ENCODE measurements at regions not wholly inside any gene's neighbourhood (a gene's known extent, or its start where the extent isn't known, plus 50 kb on each side); places are given as distances from the start of the nearest gene placed in this dataset.

DNA sequence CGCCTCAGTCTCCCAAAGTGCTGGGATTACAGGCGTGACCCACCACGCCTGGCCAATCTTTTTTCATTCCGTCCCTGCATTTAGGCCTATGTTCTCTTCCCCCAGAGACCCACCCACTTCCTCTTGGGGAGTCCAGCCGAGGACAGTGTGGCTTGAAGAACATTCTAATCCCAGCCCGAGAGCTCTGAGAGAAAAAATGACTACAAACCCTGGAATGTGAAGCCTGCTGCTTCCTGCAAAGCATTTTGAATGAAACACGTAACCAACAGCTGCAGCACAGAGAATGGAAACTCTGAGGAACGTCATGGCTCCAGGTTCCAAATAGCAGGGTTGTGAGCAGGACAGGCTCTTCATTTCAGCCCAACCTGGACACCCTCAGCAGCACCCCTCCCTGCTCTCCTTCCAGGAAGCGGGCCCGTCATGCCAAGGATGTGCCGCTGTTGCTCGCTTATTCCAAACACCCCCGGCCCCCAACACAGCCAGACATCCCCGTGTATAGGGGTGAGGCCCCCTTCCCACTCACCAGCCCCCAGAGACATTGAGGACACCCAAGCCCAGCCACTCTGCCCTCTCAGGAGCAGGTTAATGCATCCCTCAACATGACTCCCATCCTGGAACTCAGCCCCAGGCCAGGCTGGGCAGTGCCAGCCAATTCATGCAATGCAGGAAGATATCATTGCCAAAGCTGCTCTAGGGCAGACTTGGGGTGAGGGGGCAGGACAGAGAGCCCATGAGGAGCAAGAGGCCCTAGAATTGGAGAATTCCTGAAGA lies 139.8 kb downstream of the ZFP36L2 start:
- TF ChIP-seq, protein P1, sequence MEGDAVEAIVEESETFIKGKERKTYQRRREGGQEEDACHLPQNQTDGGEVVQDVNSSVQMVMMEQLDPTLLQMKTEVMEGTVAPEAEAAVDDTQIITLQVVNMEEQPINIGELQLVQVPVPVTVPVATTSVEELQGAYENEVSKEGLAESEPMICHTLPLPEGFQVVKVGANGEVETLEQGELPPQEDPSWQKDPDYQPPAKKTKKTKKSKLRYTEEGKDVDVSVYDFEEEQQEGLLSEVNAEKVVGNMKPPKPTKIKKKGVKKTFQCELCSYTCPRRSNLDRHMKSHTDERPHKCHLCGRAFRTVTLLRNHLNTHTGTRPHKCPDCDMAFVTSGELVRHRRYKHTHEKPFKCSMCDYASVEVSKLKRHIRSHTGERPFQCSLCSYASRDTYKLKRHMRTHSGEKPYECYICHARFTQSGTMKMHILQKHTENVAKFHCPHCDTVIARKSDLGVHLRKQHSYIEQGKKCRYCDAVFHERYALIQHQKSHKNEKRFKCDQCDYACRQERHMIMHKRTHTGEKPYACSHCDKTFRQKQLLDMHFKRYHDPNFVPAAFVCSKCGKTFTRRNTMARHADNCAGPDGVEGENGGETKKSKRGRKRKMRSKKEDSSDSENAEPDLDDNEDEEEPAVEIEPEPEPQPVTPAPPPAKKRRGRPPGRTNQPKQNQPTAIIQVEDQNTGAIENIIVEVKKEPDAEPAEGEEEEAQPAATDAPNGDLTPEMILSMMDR (IDR thresholded peaks at IDR 0.05; ENCODE audit: low read depth, low read length) = no peak
- TF ChIP-seq EZH2phosphoT487 (IDR thresholded peaks at IDR 0.05; ENCODE audit: low read depth) = no peak
- peaks cover 4% of the 10 kb centered on the region; the same call in 1 of the 2 replicates for H3K9me3 ChIP-seq (ENCODE audit: insufficient read depth, low read length)
- peaks cover 3% of the 10 kb centered on the region; the same call in 1 of the 2 replicates for H3K27me3 ChIP-seq (ENCODE audit: low read depth, low read length)
- no peaks in the 10 kb centered on the region for H3K36me3 ChIP-seq (replicated peaks; ENCODE audit: low read depth, low read length)
- no peaks in the 10 kb centered on the region for H4K20me1 ChIP-seq (ENCODE audit: insufficient read depth, low read length)
- no peak overlapping the region for H3K4me2 ChIP-seq (ENCODE audit: low read length)
- H3K4me1 ChIP-seq (ENCODE audit: low read length) = peaks cover 5% of the 10 kb centered on the region; the same call in 1 of the 2 replicates
- H3K79me2 ChIP-seq (ENCODE audit: low read length) = no peaks in the 10 kb centered on the region
- no peak overlapping the region for H2AFZ ChIP-seq (ENCODE audit: low read depth, low read length)
- H3K27ac ChIP-seq (ENCODE audit: low read length) = no peak overlapping the region
- no peak overlapping the region for H3K9ac ChIP-seq (ENCODE audit: low read length)
- no peak overlapping the region for H3K4me3 ChIP-seq (ENCODE audit: low read length)

DNA sequence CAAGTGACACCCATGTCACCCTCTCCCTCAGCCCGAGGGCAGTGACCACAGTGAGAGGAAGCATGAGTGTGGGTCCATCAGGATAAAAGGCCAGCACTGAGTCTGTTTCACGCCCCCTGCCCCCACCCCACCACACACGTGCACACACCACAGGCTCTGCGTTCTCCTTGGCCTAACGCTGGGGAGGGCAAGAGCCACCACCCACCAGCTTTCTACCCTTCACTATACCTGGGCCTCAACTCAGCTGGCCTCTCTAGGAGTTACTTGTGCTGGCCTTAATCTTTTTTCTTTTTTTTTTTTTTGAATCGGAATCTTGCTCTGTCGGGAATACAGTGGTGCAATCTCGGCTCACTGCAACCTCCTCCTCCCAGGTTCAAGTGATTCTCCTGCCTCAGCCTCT lies 140.5 kb downstream of the ZFP36L2 start:
- peaks cover 5% of the 10 kb centered on the region; the same call in 1 of the 2 replicates for H3K4me1 ChIP-seq (ENCODE audit: low read length)
- no peak overlapping the region for H3K4me2 ChIP-seq (ENCODE audit: low read length)
- no peaks in the 10 kb centered on the region for H4K20me1 ChIP-seq (ENCODE audit: insufficient read depth, low read length)
- TF ChIP-seq, protein P1 (IDR thresholded peaks at IDR 0.05; ENCODE audit: low read depth, low read length) = no peak
- no peak for TF ChIP-seq EZH2phosphoT487 (IDR thresholded peaks at IDR 0.05; ENCODE audit: low read depth)
- H3K79me2 ChIP-seq (ENCODE audit: low read length) = no peaks in the 10 kb centered on the region
- H3K27me3 ChIP-seq (ENCODE audit: low read depth, low read length) = peaks cover 3% of the 10 kb centered on the region; the same call in 1 of the 2 replicates
- no peaks in the 10 kb centered on the region for H3K36me3 ChIP-seq (replicated peaks; ENCODE audit: low read depth, low read length)
- H2AFZ ChIP-seq (ENCODE audit: low read depth, low read length) = no peak overlapping the region
- H3K27ac ChIP-seq (ENCODE audit: low read length) = no peak overlapping the region
- H3K4me3 ChIP-seq (ENCODE audit: low read length) = no peak overlapping the region
- no peak overlapping the region for H3K9ac ChIP-seq (ENCODE audit: low read length)
- peaks cover 4% of the 10 kb centered on the region; the same call in 1 of the 2 replicates for H3K9me3 ChIP-seq (ENCODE audit: insufficient read depth, low read length)

DNA sequence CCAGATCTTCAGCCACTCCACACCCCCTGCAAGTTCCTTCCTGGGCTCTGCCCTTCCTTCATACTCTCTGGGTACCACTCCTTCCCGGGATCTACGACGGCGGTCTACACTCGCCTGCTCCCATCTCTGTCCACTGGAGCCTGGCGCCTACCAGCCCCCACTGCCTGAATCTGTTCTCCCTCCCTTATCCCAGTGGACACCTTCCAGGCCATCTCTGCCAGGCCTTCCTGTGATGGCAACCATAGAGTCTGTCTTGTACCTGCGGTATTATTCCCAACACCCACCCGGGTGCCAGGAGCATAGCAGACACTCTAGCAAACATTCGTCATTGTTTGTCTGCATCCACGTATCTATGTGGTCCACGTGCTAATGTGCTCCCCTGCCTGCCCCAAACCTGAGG lies 140.9 kb downstream of the ZFP36L2 start:
- Histone ChIP-seq H3K27me3 (ENCODE audit: low read depth, low read length) (peaks cover 3% of the 10 kb centered on the region; the same call in 1 of the 2 replicates), H3K9ac (ENCODE audit: low read length) (no peak overlapping the region), H3K9me3 (ENCODE audit: insufficient read depth, low read length) (peaks cover 3% of the 10 kb centered on the region; the same call in 1 of the 2 replicates), H3K4me2 (ENCODE audit: low read length) (no peak overlapping the region), H2AFZ (ENCODE audit: low read depth, low read length) (no peak overlapping the region), H3K36me3 (replicated peaks; ENCODE audit: low read depth, low read length) (no peaks in the 10 kb centered on the region), H4K20me1 (ENCODE audit: insufficient read depth, low read length) (no peaks in the 10 kb centered on the region), H3K27ac (ENCODE audit: low read length) (no peak overlapping the region), H3K4me1 (ENCODE audit: low read length) (peaks cover 5% of the 10 kb centered on the region; the same call in 1 of the 2 replicates), H3K79me2 (ENCODE audit: low read length) (no peaks in the 10 kb centered on the region), H3K4me3 (ENCODE audit: low read length) (no peak overlapping the region)
- TF ChIP-seq, protein P1 (IDR thresholded peaks at IDR 0.05; ENCODE audit: low read depth, low read length) = no peak
- no peak for TF ChIP-seq EZH2phosphoT487 (IDR thresholded peaks at IDR 0.05; ENCODE audit: low read depth)

DNA sequence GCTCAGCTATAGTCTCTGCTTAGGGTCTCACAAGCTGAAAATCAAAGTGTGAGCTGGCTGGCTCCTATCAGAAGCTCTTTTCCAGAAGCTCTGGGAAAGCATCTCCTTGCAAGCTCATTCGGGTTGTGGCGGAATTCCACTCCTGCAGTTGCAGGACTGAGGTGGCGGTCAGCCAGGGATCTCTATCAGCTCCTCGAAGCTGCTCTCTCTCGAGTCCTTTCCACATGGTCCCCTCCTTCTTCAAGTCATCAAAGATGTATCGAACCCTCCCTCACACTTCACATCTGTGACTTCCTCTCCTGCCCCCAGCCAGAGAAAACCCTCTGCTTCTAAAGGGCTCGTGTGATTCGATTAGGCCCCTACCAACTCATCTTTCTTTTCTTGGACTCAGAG lies 141.7 kb downstream of the ZFP36L2 start:
- Histone ChIP-seq H2AFZ (ENCODE audit: low read depth, low read length) (no peak overlapping the region), H3K9ac (ENCODE audit: low read length) (no peak overlapping the region), H4K20me1 (ENCODE audit: insufficient read depth, low read length) (no peaks in the 10 kb centered on the region), H3K9me3 (ENCODE audit: insufficient read depth, low read length) (no peaks in the 10 kb centered on the region), H3K79me2 (ENCODE audit: low read length) (no peaks in the 10 kb centered on the region), H3K27ac (ENCODE audit: low read length) (no peak overlapping the region), H3K4me1 (ENCODE audit: low read length) (peaks cover 5% of the 10 kb centered on the region; the same call in 1 of the 2 replicates), H3K4me3 (ENCODE audit: low read length) (no peak overlapping the region), H3K36me3 (replicated peaks; ENCODE audit: low read depth, low read length) (no peaks in the 10 kb centered on the region), H3K27me3 (ENCODE audit: low read depth, low read length) (peaks cover 2% of the 10 kb centered on the region; the same call in 1 of the 2 replicates), H3K4me2 (ENCODE audit: low read length) (no peak overlapping the region)
- TF ChIP-seq, protein P1 (IDR thresholded peaks at IDR 0.05; ENCODE audit: low read depth, low read length) = no peak
- TF ChIP-seq EZH2phosphoT487 (IDR thresholded peaks at IDR 0.05; ENCODE audit: low read depth) = no peak
